Suprapubic skin (tissue), 4 donors: ENCODE measurements at regions not wholly inside any gene's neighbourhood (a gene's known extent, or its start where the extent isn't known, plus 50 kb on each side); places are given as distances from the start of the nearest gene placed in this dataset.

Experiments used
- DNase-seq, 2 donors: peaks; one replicate each; pipeline ENCODE4 v3.0.0-alpha.2; 2019; ENCODE audit warnings: low spot score in 2 of 2
- H3K27ac ChIP-seq: fragments of 200-600 bp; sonication (generic); one replicate; pipeline ENCODE4 v1.5.1; 2019
- H3K27me3 ChIP-seq: fragments of 200-600 bp; sonication (generic); one replicate; pipeline ENCODE4 v1.5.1; 2019
- H3K36me3 ChIP-seq: fragments of 200-600 bp; sonication (generic); one replicate; pipeline ENCODE4 v1.5.1; 2019
- H3K4me1 ChIP-seq: fragments of 200-600 bp; sonication (generic); one replicate; pipeline ENCODE4 v1.5.1; 2019
- H3K4me3 ChIP-seq: fragments of 200-600 bp; sonication (generic); one replicate; pipeline ENCODE4 v1.5.1; 2019; ENCODE audit warnings: mild to moderate bottlenecking
- H3K9me3 ChIP-seq: fragments of 200-600 bp; sonication (generic); one replicate; pipeline ENCODE4 v1.5.1; 2019
- EP300 ChIP-seq: sonication (generic); formaldehyde crosslinking; IDR thresholded peaks from one replicate; pipeline ENCODE4 v1.6.1; 2017; ENCODE audit warnings: antibody characterized with exemption
- POLR2A ChIP-seq, 2 donors: fragments of 450-650 bp; IDR thresholded peaks; one replicate each; pipeline ENCODE4 v1.6.1; 2017; ENCODE audit warnings: antibody characterized with exemption in 2 of 2, mild to moderate bottlenecking in 2 of 2, moderate library complexity in 2 of 2
- POLR2AphosphoS5 ChIP-seq, 3 donors: sonication (generic); formaldehyde crosslinking; IDR thresholded peaks; one replicate each; pipeline ENCODE4 v1.6.1; 2017; ENCODE audit warnings: antibody characterized with exemption in 3 of 3
- WGBS: methylation state at CpG from one replicate; pipeline ENCODE4 v1.1.5; 2018; 5-methylcytosine and 5-hydroxymethylcytosine counted together
- TF ChIP-seq, protein P1 (sequence below), 2 donors: fragments of 200-600 bp in 1 of 2; fragments of 450-650 bp in 1 of 2; sonication (generic) in 1 of 2; IDR thresholded peaks; one replicate each; pipeline ENCODE4 v1.5.1; 2016 to 2019; ENCODE audit warnings: antibody characterized with exemption in 2 of 2, mild to moderate bottlenecking in 1 of 2, moderate library complexity in 1 of 2

DNA sequence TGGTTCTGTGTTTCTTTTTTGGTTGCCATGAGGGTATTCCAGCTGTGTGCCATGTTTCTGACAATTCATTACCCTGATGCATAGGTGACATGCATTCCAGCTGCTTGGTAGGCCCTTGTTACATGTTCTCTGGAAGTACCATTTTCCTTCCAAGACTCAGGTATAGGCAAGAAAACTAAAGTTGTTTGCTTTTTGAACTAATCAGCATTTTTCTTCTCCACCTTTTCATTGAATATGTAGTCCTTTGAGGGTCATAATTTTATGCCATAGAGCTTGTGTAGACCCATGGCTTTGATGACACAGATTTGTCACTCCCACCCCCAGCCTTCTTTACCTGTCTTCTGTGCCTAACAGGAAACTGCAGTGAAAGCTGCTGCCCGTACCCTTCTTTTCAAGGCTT, 339.2 kb downstream of the MED10 start:
- no peaks in the 10 kb centered on the region for H3K36me3 ChIP-seq
- no peak for DNase-seq
- 89% methylated on average over 1 of the region's 1 CpG for WGBS

DNA sequence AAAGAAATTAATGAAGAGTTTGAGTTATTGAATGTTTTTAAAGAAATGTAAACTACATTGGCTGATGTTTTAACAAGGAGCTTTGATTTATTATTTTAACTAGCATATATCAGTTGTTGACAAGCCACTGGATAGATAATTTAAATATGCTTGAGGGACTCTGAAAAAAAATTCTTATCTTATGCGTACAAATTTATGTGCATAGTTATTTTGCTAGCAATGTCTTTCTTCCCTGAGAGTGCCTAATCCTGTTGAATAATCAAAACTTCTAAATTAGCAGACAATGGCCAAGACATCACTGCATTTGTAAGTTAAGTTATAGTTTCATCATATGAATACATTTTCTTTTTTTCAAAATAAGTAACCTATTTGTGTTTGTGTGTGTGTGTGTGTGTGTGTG, 342.3 kb downstream of the MED10 start:
- Histone ChIP-seq H3K4me3 (no peak overlapping the region), H3K36me3 (no peaks in the 10 kb centered on the region), H3K27ac (no peak overlapping the region), H3K9me3 (no peaks in the 10 kb centered on the region), H3K27me3 (no peaks in the 10 kb centered on the region), H3K4me1 (no peaks in the 10 kb centered on the region)
- WGBS = 55% methylated on average over 1 of the region's 1 CpG
- no peak for DNase-seq
- TF ChIP-seq EP300 (no peak), POLR2A (IDR thresholded peaks at IDR 0.05) (no peak), POLR2AphosphoS5 (IDR thresholded peaks at IDR 0.05) (no peak)
- TF ChIP-seq, protein P1, sequence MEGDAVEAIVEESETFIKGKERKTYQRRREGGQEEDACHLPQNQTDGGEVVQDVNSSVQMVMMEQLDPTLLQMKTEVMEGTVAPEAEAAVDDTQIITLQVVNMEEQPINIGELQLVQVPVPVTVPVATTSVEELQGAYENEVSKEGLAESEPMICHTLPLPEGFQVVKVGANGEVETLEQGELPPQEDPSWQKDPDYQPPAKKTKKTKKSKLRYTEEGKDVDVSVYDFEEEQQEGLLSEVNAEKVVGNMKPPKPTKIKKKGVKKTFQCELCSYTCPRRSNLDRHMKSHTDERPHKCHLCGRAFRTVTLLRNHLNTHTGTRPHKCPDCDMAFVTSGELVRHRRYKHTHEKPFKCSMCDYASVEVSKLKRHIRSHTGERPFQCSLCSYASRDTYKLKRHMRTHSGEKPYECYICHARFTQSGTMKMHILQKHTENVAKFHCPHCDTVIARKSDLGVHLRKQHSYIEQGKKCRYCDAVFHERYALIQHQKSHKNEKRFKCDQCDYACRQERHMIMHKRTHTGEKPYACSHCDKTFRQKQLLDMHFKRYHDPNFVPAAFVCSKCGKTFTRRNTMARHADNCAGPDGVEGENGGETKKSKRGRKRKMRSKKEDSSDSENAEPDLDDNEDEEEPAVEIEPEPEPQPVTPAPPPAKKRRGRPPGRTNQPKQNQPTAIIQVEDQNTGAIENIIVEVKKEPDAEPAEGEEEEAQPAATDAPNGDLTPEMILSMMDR (IDR thresholded peaks at IDR 0.05) = no peak

More for the DNA sequence above, 339.2 kb downstream of the MED10 start:
- Histone ChIP-seq H3K27ac (no peak overlapping the region), H3K9me3 (no peaks in the 10 kb centered on the region), H3K4me1 (no peaks in the 10 kb centered on the region), H3K27me3 (no peaks in the 10 kb centered on the region), H3K4me3 (no peak overlapping the region)
- TF ChIP-seq EP300 (no peak), POLR2A (IDR thresholded peaks at IDR 0.05) (no peak), POLR2AphosphoS5 (IDR thresholded peaks at IDR 0.05) (no peak)
- TF ChIP-seq, protein P1 (IDR thresholded peaks at IDR 0.05) = no peak

DNA sequence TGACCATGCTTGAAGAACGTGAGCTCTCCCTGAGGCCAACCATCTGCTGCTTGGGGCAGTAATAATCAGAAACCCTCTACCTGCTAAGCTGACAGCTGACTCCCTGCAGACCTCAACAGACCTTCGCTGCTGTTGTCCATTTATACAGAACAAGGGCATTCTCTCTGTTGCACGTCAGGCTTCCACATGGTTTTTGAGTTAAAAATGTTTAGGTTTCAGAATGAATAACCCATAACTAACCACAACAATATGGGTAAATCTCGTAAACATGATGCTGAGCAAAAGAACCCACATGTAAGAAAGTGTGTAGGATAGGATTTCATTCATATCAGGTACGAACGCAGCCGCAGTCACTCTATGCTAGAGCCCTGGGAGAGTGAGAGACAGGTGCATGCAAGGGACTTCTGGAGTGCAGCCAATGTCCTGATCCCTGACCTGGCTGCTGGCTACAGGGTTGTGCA, 348.5 kb downstream of the MED10 start:
- 73% methylated on average over 7 of the region's 7 CpGs for WGBS
- no peak overlapping the region for H3K4me3 ChIP-seq
- no peaks in the 10 kb centered on the region for H3K4me1 ChIP-seq
- DNase-seq = no peak
- H3K9me3 ChIP-seq = no peaks in the 10 kb centered on the region
- H3K27ac ChIP-seq = no peak overlapping the region
- TF ChIP-seq EP300 = no peak
- TF ChIP-seq POLR2A (IDR thresholded peaks at IDR 0.05) = no peak
- TF ChIP-seq POLR2AphosphoS5 (IDR thresholded peaks at IDR 0.05) = no peak
- TF ChIP-seq, protein P1 (IDR thresholded peaks at IDR 0.05) = no peak
- H3K36me3 ChIP-seq = no peaks in the 10 kb centered on the region
- H3K27me3 ChIP-seq = no peaks in the 10 kb centered on the region

DNA sequence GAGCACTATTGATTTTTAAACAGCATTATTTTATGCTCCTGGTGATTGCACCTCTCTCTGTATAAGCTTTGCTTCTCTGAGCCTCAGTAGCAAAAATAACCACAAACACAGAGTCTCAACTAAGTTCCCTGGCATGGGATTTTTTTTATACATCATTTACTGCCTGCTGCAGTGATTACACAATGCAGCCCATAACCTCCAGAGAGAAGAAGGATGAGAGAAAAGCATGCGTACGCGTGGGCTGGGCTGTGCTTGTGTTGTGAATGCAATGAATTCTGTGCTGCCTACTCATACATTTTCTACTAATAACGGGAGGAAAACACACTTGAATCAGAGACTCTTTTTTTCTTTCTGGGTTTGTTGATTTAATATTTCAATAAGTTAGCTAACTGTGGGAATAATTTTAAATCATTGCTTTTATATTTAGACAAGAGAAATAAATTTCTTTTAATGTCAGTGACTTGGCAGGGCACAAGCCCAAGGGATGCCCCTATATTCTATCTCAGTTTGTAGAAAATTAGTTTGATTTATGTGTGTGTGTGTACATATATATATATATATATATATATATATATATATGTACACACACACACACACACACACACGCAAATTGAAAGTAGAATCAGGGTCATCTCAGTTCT, 351.5 kb downstream of the MED10 start:
- no peak for DNase-seq
- H3K36me3 ChIP-seq = no peaks in the 10 kb centered on the region
- no peak for TF ChIP-seq POLR2AphosphoS5 (IDR thresholded peaks at IDR 0.05)
- no peak for TF ChIP-seq EP300
- no peak for TF ChIP-seq POLR2A (IDR thresholded peaks at IDR 0.05)
- TF ChIP-seq, protein P1 (IDR thresholded peaks at IDR 0.05) = no peak
- no peaks in the 10 kb centered on the region for H3K9me3 ChIP-seq
- WGBS = 44% methylated on average over 5 of the region's 5 CpGs
- no peaks in the 10 kb centered on the region for H3K4me1 ChIP-seq
- no peaks in the 10 kb centered on the region for H3K27me3 ChIP-seq
- H3K4me3 ChIP-seq = no peak overlapping the region
- H3K27ac ChIP-seq = no peak overlapping the region

DNA sequence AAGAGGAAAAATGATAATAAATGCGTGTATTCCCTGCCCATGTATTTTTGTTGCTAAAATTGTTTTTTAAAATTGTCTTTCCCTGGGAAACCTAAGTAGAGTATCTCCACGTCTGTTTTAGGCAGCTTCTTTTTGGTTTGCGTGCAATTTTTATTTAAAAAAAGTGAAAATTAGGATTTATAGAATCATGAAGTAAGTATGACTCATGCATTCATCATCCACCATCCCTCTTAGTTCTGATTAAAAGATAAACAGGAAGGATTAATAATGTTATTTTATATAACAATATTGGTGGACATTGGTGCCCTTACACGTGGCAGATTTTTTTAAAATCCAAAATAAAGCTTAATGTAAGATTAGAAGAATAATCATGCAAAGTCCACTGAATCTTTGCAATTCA, 358.7 kb downstream of the MED10 start:
- H3K36me3 ChIP-seq = no peaks in the 10 kb centered on the region
- H3K4me1 ChIP-seq = no peaks in the 10 kb centered on the region
- H3K27ac ChIP-seq = no peak overlapping the region
- H3K27me3 ChIP-seq = no peaks in the 10 kb centered on the region
- TF ChIP-seq, protein P1 (IDR thresholded peaks at IDR 0.05) = no peak
- TF ChIP-seq EP300 (no peak), POLR2A (IDR thresholded peaks at IDR 0.05) (no peak), POLR2AphosphoS5 (IDR thresholded peaks at IDR 0.05) (no peak)
- no peaks in the 10 kb centered on the region for H3K9me3 ChIP-seq
- no peak for DNase-seq
- H3K4me3 ChIP-seq = no peak overlapping the region
- 49% methylated on average over 4 of the region's 4 CpGs for WGBS
